Stimulated activated CD4-positive, alpha-beta T cell treated with anti-CD3 and anti-CD28 coated beads, TNF-alpha, amount 100 ng/mL, for 4 hours (primary cell): ENCODE measurements at regions not wholly inside any gene's neighbourhood (a gene's known extent, or its start where the extent isn't known, plus 50 kb on each side); places are given as distances from the start of the nearest gene placed in this dataset.

Experiments used
- DNase-seq, 3 experiments: peaks; one replicate each; pipeline ENCODE4 v3.0.0-alpha.2; 2020; ENCODE audit warnings: low read depth in 3 of 3

- DNase-seq: no peak
Measured at GRCh38 chr18:38933322-38933721, 1367.7 kb upstream of the CELF4 start.

GRCh38 chr18:38932752-38933151, 1367.2 kb upstream of the CELF4 start:
- DNase-seq: no peak

GRCh38 chr18:38931754-38932050, 1366.1 kb upstream of the CELF4 start:
- no peak for DNase-seq

- DNase-seq: no peak
Measured at GRCh38 chr18:38930881-38931753, 1365.5 kb upstream of the CELF4 start.

- no peak for DNase-seq
Measured at GRCh38 chr18:38923540-38923939, 1357.9 kb upstream of the CELF4 start.

- DNase-seq: no peak
Measured at GRCh38 chr18:38923126-38923525, 1357.5 kb upstream of the CELF4 start.

GRCh38 chr18:38909972-38910371, 1344.4 kb upstream of the CELF4 start:
- no peak for DNase-seq

- DNase-seq: no peak
Measured at GRCh38 chr18:38902796-38903195, 1337.2 kb upstream of the CELF4 start.

GRCh38 chr18:38900445-38900844, 1334.8 kb upstream of the CELF4 start:
- no peak for DNase-seq

- no peak for DNase-seq
Measured at GRCh38 chr18:38900031-38900430, 1334.4 kb upstream of the CELF4 start.

GRCh38 chr18:38899252-38899651, 1333.7 kb upstream of the CELF4 start:
- DNase-seq: no peak

- no peak for DNase-seq
Measured at GRCh38 chr18:38898167-38898566, 1332.6 kb upstream of the CELF4 start.

GRCh38 chr18:38895560-38895959, 1330.0 kb upstream of the CELF4 start:
- no peak for DNase-seq

- no peak for DNase-seq
Measured at GRCh38 chr18:38887671-38888020, 1322.0 kb upstream of the CELF4 start.

- DNase-seq: no peak
Measured at GRCh38 chr18:38886861-38887670, 1321.5 kb upstream of the CELF4 start.

- DNase-seq: no peak
Measured at GRCh38 chr18:38886235-38886634, 1320.6 kb upstream of the CELF4 start.

- DNase-seq: no peak
Measured at GRCh38 chr18:38884050-38884449, 1318.5 kb upstream of the CELF4 start.

- DNase-seq: no peak
Measured at GRCh38 chr18:38883111-38883510, 1317.5 kb upstream of the CELF4 start.

GRCh38 chr18:38879871-38880270, 1314.3 kb upstream of the CELF4 start:
- no peak for DNase-seq

- no peak for DNase-seq
Measured at GRCh38 chr18:38872342-38872741, 1306.7 kb upstream of the CELF4 start.

- DNase-seq: no peak
Measured at GRCh38 chr18:38868757-38869156, 1303.2 kb upstream of the CELF4 start.

- no peak for DNase-seq
Measured at GRCh38 chr18:38867680-38868079, 1302.1 kb upstream of the CELF4 start.

- DNase-seq: no peak
Measured at GRCh38 chr18:38851526-38851925, 1285.9 kb upstream of the CELF4 start.
